Endothelial cell of umbilical vein (primary cell): ENCODE measurements at regions not wholly inside any gene's neighbourhood (a gene's known extent, or its start where the extent isn't known, plus 50 kb on each side); places are given as distances from the start of the nearest gene placed in this dataset.

Experiments
- CTCF ChIP-seq, 2 donors: IDR thresholded peaks; 1 replicate in 1 of 2; 2 replicates in 1 of 2; pipeline ENCODE4 v1.5.1; 2011; ENCODE audit warnings: low read length in 2 of 2, mild to moderate bottlenecking in 2 of 2, moderate library complexity in 2 of 2, control low read depth in 1 of 2, inconsistent platforms in 1 of 2, low read depth in 1 of 2; ENCODE audit not compliant: insufficient read depth in 1 of 2; ENCODE audit errors: extremely low read depth in 1 of 2
- EZH2 ChIP-seq: IDR thresholded peaks from 2 replicates; pipeline ENCODE4 v1.6.1; 2012; ENCODE audit warnings: borderline replicate concordance, low read depth, mild to moderate bottlenecking, moderate library complexity, low read length, inconsistent platforms; ENCODE audit not compliant: severe bottlenecking
- FOS ChIP-seq: IDR thresholded peaks from 2 replicates; pipeline ENCODE4 v1.6.1; 2011; ENCODE audit warnings: mild to moderate bottlenecking, low read length, moderate library complexity, borderline replicate concordance; ENCODE audit not compliant: insufficient read depth
- GATA2 ChIP-seq: IDR thresholded peaks from 2 replicates; pipeline ENCODE4 v1.7.0; 2011; ENCODE audit warnings: low read depth, mild to moderate bottlenecking, moderate library complexity, mixed read lengths, low read length; ENCODE audit not compliant: insufficient read length, insufficient read depth
- JUN ChIP-seq: IDR thresholded peaks from 2 replicates; pipeline ENCODE4 v1.6.1; 2011; ENCODE audit warnings: borderline replicate concordance, low read depth; ENCODE audit not compliant: insufficient read length, insufficient read depth
- MAX ChIP-seq: IDR thresholded peaks from 2 replicates; pipeline ENCODE4 v1.6.1; 2011; ENCODE audit not compliant: insufficient read depth, insufficient read length
- POLR2A ChIP-seq: IDR thresholded peaks from 2 replicates; pipeline ENCODE4 v1.6.1; 2012; ENCODE audit warnings: low read depth, mild to moderate bottlenecking, control low read depth, low read length
- POLR2AphosphoS5 ChIP-seq: IDR thresholded peaks from 2 replicates; pipeline ENCODE4 v1.6.1; 2012; ENCODE audit warnings: low read depth, mild to moderate bottlenecking, control low read depth, low read length, moderate library complexity; ENCODE audit not compliant: insufficient read depth

DNA sequence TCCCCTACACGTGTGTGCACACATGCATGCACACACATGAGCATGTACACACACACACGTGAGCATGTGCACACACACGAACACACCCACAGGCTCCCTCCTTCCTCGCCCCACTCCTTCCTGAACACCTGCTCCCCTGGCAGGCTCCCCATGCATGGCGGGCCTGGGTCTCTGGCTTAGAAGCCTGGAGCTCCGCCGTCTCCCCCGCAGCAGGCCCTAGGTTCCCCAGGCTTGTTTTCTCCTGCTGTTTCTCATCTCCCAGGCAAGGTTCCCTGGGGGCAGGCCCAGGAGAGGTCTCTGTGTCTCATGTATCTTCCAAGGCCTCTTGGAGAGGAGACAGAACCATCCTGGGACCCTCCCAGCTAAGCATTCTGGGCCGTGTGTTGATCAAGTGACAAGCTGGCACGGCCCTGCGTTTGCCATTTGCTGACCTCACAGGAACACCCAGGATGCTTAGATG lies 202.3 kb upstream of the CIBAR2 start:
- TF ChIP-seq CTCF (IDR thresholded peaks at IDR 0.05; ENCODE audit: extremely low read depth in 1 of 2, insufficient read depth in 1 of 2, low read depth in 1 of 2, low read length in 2 of 2) (no peak), POLR2AphosphoS5 (no peak), MAX (no peak), POLR2A (no peak), FOS (no peak), JUN (no peak), EZH2 (no peak), GATA2 (no peak)
